ENCODE measurements at regions not wholly inside any gene's neighbourhood (a gene's known extent, or its start where the extent isn't known, plus 50 kb on each side); places are given as distances from the start of the nearest gene placed in this dataset.

- Histone ChIP-seq H3K4me3 (no peak overlapping the region), H3K4me2 (no peak overlapping the region), H3K4me1 (ENCODE audit: insufficient read depth) (peaks cover 8% of the 10 kb centered on the region), H3K79me2 (no peaks in the 10 kb centered on the region), H3K27ac (no peak overlapping the region), H3K27me3 (no peaks in the 10 kb centered on the region), H3K9me2 (replicated peaks; ENCODE audit: insufficient read depth) (no peaks in the 10 kb centered on the region), H3K9me3 (ENCODE audit: low read depth) (no peaks in the 10 kb centered on the region), H2AFZ (no peak overlapping the region), H4K20me1 (ENCODE audit: insufficient read depth, poor library complexity, severe bottlenecking) (no peaks in the 10 kb centered on the region), H3K36me3 (replicated peaks; ENCODE audit: insufficient read depth, low read depth) (no peaks in the 10 kb centered on the region)
- TF ChIP-seq CTCF (IDR thresholded peaks at IDR 0.05; ENCODE audit: poor library complexity) = no peak
- TF ChIP-seq EZH2phosphoT487 (IDR thresholded peaks at IDR 0.05; ENCODE audit: low read depth, severe bottlenecking, unreplicated experiment) = no peak
- no peak for TF ChIP-seq EZH2 (IDR thresholded peaks at IDR 0.05; ENCODE audit: borderline replicate concordance)
- WGBS (ENCODE audit: low lambda C conversion rate, missing lambda C conversion rate) = 95% methylated on average over 6 of the region's 6 CpGs
- DNase-seq (ENCODE audit: low spot score) = no peak
Observed at GRCh38 chr13:50420718-50421472, 405.7 kb downstream of the KCNRG start.

GRCh38 chr13:50421473-50422130, 406.4 kb downstream of the KCNRG start:
- WGBS (ENCODE audit: low lambda C conversion rate, missing lambda C conversion rate) = 54% methylated on average over 2 of the region's 2 CpGs
- DNase-seq (ENCODE audit: low spot score) = no peak
- Histone ChIP-seq H3K9me3 (ENCODE audit: low read depth) (no peaks in the 10 kb centered on the region), H4K20me1 (ENCODE audit: insufficient read depth, poor library complexity, severe bottlenecking) (no peaks in the 10 kb centered on the region), H3K79me2 (no peaks in the 10 kb centered on the region), H3K9me2 (replicated peaks; ENCODE audit: insufficient read depth) (no peaks in the 10 kb centered on the region), H3K4me2 (no peak overlapping the region), H3K36me3 (replicated peaks; ENCODE audit: insufficient read depth, low read depth) (no peaks in the 10 kb centered on the region), H3K4me1 (ENCODE audit: insufficient read depth) (peaks cover 8% of the 10 kb centered on the region), H2AFZ (no peak overlapping the region), H3K27ac (no peak overlapping the region), H3K27me3 (no peaks in the 10 kb centered on the region), H3K4me3 (no peak overlapping the region)
- TF ChIP-seq EZH2 (IDR thresholded peaks at IDR 0.05; ENCODE audit: borderline replicate concordance) = no peak
- no peak for TF ChIP-seq EZH2phosphoT487 (IDR thresholded peaks at IDR 0.05; ENCODE audit: low read depth, severe bottlenecking, unreplicated experiment)
- TF ChIP-seq CTCF (IDR thresholded peaks at IDR 0.05; ENCODE audit: poor library complexity) = no peak

- 88% methylated on average over 12 of the region's 12 CpGs for WGBS (ENCODE audit: low lambda C conversion rate, missing lambda C conversion rate)
- no peak for TF ChIP-seq EZH2 (IDR thresholded peaks at IDR 0.05; ENCODE audit: borderline replicate concordance)
- no peak for TF ChIP-seq EZH2phosphoT487 (IDR thresholded peaks at IDR 0.05; ENCODE audit: low read depth, severe bottlenecking, unreplicated experiment)
- TF ChIP-seq CTCF (IDR thresholded peaks at IDR 0.05; ENCODE audit: poor library complexity) = no peak
- H3K27ac ChIP-seq = no peak overlapping the region
Observed at GRCh38 chr13:50422181-50423148, 407.2 kb downstream of the KCNRG start.

More at GRCh38 chr13:50422181-50423148, 407.2 kb downstream of the KCNRG start:
- DNase-seq (ENCODE audit: low spot score) = no peak
- peaks cover 8% of the 10 kb centered on the region for H3K4me1 ChIP-seq (ENCODE audit: insufficient read depth)
- H4K20me1 ChIP-seq (ENCODE audit: insufficient read depth, poor library complexity, severe bottlenecking) = no peaks in the 10 kb centered on the region
- no peak overlapping the region for H3K4me2 ChIP-seq
- no peaks in the 10 kb centered on the region for H3K79me2 ChIP-seq
- no peak overlapping the region for H2AFZ ChIP-seq
- H3K9me2 ChIP-seq (replicated peaks; ENCODE audit: insufficient read depth) = no peaks in the 10 kb centered on the region
- no peak overlapping the region for H3K4me3 ChIP-seq
- H3K9me3 ChIP-seq (ENCODE audit: low read depth) = no peaks in the 10 kb centered on the region
- H3K27me3 ChIP-seq = no peaks in the 10 kb centered on the region
- no peaks in the 10 kb centered on the region for H3K36me3 ChIP-seq (replicated peaks; ENCODE audit: insufficient read depth, low read depth)

All from hepatocyte (in vitro differentiated cells).